Fibroblast of peridontal ligament (primary cell): ENCODE measurements at regions not wholly inside any gene's neighbourhood (a gene's known extent, or its start where the extent isn't known, plus 50 kb on each side); places are given as distances from the start of the nearest gene placed in this dataset.

Experiments
- DNase-seq: peaks from one replicate; pipeline ENCODE4 v3.0.0-alpha.2; 2010; ENCODE audit errors: extremely low read depth

DNA sequence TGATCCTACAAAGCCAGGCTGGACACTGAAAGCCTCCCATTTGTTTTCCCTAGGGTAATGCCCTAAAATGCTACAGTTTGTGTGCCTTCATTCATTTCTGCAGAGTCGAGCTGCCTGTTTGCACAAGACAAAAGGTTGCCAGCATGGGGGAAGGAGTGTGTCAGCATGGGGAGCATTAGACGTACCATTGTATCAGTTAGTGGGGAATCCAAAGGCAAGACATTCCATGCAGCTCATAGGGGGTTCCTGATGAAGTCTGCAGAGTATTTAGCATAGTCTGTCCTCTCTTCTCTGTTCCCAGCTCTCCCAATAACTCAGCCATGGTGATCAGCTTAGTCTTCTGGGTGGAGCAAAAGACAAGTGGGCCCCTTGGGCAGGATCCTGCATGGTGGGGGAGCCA lies 276.9 kb upstream of the PCDH7 start:
- DNase-seq = no peak

DNA sequence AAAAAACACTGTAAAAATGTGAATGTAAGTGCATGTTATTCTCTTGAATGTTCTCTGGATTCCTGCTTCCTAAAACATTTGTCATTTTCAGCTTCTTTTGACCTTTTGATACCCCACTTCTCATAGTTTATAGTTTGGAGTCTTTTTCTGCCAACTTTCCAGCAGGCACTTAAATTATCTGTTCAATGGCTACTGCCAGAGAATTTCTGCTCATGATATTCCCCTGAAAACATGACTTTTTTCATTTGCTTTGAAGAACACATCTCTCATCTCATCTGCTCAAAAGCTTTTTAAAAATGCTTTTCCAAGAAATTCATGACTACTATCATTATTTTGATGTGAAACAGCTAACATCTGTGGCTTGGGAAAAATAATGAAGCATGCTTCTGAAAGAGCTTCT lies 269.7 kb upstream of the PCDH7 start:
- no peak for DNase-seq

DNA sequence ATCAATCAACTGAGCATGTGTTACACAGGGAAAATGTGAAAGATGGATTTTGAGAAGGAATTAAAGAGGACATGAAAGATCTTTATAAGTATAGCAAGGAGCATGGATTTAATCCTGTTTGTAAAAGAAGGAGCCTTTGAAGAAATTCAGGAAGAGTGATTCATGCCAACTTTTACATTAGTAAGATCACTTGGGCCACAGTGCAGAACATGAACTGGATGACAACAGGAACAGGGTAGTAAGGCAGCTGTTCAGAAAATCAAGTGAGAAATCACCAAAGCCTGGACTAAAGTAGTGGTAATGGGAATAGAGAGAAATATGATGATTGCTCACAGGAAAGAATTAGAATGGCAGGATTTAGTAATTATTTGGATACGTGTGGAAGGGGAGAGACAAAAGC lies 265.7 kb upstream of the PCDH7 start:
- no peak for DNase-seq

DNA sequence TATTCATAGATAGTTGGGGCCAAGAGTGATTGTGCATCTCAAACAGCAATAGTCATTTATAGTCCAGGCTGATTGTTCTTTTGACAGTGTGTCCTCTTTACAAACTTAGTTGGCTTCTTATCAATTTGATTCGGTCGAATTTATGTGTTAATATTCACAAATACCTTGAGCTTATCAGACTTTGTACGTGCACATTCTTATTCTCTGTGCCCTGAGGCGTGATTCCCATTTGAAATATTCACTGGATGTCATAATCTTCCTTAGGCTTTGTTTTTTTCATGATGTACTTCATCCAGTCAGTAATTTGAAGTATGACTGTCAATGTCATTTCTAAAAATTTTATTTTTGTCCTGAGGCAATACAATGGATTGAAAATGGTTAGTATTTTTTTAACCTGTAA lies 263.5 kb upstream of the PCDH7 start:
- DNase-seq = no peak

DNA sequence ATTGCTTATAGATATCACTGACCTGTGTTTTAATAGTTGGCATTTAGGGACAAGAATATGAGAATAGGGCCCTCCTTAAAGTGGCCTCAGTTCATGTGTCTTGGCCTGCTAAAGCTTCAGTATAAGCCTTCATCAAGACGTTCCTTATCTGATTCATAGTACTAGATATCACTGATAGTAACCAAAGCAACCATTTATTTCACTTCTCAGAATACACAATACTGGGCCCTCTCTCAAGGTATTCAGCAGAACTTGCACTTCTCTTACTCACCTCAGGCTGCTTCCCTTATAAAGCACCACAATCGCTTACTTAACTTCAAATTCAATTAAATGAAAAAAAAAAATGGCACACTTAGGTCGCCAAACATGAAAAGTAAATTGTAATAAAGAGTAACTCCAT lies 259.4 kb upstream of the PCDH7 start:
- no peak for DNase-seq

DNA sequence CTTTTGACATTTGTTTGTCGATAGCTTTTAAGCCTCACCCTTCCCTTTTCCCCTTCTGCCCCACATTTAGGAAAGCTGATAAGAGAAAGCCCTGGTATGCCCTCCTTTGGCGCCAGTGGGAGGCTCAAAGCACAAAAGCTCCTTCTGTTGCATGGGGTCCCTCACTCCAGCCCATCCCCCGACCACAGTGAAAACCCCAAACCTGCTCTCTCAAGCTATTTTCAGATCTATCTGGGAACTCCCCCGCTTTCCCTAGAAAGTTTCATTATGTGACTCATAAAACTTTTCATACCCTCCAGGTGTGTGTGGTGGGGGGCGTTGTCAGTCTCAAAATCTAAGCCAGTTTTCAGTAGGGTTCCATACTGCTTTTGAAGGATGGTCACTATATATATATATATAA lies 259.0 kb upstream of the PCDH7 start:
- no peak for DNase-seq

DNA sequence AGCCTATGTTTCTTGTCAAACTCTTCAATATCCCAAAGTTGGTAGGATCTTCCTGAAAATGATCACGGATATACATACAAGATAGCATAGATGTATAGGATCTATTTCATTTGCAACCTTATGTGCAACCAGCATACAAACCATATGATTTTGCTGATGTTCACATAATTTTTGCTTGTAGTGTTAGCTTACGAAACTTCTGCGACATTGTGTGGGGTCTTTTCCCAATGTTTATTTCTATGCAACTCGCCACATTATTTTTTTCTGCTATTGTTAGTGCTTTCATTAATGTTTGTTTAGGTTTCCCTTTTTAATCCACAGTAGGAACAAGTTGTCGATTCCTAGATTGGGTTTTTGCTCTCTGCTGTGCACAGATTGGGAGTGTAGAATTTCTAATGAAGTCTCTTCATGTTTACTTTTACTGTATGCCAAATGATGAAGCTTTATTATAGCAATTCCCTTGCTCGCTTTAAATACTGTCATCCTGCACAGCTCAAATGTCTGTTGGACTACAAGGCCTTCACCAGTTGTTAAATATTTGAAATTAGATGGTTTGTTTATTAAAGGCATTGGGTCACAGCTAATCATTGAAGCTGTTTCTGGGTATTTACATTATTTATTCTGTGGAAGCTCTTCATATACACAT lies 257.6 kb upstream of the PCDH7 start:
- DNase-seq = no peak

DNA sequence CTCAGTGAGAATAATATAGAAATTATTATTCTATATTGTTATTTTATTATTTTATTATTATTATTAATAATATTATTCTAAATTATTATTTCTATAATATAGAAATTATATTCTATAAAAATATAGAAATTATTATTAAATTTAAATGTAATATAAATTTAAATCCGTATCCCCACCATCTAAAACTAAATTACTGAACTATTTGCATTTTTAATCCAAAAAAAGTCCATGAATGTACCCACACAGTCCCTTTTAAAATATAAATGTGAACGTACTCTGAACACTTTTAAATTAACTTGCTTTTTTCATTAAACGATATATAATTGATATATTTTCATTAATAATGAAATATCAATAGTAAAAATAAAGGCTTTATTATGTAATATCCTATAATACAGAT lies 248.3 kb upstream of the PCDH7 start:
- no peak for DNase-seq

DNA sequence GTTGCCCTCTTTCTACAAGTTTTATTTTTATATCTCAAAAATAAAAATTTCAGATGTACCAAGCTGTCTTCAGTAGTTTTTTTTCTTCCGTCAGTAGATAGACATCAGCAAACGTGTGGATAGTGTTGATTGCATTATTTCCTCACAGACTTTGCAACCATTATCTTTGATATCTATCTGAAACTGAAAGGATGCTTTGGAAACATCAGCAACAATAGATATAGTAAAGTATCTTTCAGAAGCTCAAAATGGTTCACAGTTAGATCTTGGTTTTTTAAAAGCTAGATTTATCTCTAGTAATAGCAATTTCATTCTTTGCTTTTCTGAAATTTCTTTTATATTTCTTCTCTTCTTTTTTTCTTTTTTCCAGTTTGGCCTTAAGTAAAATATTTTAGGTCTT lies 246.9 kb upstream of the PCDH7 start:
- DNase-seq = no peak

DNA sequence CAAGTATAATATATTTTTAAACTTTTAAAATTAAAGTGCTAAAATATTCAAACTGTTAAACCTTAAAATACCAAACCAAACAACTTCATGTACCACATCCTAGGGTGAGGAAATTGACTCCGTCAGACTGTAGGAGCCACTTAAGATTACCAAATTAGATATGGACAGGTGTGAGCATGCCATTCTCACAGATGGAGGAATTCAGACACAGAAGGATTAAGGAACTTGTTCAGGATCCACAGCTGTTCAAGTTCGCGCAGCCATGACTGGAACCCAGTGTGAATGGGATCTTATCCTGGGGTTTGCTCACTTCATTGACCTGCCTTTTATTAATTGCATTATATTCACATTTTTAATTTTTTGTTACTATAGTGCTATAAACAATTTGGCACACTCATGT lies 224.9 kb upstream of the PCDH7 start:
- no peak for DNase-seq

DNA sequence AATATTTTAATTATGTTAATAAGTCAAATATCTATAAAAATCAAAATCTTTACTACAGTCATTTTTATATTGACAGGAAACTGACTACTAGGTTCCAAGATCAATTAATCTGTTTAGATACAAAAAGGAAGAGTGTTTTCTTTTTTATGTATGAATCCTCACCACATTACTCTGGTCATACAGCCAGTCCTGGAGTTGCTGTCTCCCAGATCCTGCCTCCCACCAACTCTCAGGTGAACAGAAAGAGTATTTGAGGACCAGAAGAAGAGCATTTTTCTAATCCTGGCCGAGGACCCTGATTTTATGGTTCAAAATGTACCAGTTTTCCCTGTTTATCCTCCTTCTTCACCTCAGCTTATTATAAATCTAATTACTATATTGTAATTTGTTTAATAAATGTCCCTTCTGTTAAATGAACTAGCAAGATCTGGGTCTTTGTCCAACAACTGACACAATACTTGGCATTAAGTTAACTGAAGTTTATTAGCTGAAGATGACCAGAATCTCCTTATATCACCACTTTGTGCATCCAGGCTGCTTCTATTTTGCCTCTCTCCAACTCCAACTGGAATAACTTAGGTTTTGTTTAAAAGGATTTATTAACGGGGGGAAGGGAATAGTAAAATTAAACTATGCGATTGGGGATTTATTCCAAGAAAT lies 224.4 kb upstream of the PCDH7 start:
- DNase-seq = no peak

DNA sequence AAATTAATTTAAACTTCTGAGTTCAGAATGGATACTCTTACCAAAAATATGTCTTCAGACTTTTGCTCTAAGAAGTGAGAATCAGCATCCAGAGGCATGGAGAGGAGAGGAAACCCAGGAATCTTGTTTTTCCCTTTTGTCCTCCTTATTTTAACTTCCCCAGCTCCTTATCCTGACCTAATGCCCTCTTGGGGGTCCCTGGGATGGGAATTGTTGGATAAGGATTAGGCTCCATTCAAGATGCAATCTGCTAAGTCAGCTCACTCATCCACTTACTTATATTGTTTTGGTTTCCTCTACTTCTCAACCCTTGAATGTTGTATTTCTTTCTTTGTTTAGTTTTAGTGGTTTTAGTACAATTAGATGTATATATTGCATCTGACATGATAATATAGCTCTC lies 208.4 kb upstream of the PCDH7 start:
- no peak for DNase-seq

DNA sequence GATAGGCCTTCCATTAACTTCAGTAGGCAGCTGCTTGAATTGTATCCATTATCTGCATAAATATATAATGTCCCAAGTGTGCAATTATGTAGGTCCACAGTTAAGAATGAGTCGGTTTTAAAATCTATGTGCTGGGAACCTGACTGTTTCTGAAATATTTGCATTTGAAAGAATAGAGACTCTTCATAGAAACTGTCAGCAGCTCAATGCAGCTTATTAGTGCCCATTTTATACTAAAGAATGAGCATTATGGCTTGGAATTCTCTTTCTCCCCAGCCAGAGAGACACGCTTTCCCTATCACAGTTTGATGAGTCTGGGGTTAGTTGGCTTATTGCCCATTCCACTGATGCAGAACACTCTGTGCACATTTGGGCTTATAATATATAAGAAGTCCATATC lies 202.0 kb upstream of the PCDH7 start:
- no peak for DNase-seq

DNA sequence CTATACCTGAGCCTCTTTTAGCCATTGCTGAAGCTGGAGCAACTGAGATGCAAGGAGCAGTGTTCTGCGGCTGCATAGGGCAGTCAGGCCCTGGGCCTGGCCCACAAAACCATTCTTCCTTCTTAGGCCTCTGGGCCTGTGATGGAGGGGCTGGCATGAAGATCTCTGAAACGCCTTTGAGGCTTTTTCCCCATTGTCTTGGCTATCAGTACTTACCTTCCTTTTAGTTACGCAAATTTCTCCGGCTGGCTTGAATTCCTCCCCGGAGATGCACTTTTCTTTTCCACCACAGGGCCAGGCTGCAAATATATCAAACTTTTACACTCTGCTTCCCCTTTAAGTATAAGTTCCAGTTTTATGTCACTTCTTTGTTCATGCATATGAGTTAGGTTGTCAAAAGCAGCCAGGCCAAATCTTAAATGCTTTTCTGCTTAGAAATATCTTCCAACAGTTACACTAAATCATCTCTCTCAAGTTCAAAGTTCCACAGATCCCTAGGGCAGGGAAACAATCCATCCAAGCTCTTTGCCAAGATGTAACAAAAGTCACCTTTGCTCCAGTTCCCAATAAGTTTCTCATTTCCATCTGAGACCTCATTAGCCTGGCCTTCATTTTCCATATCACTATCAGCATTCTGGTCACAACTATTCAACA lies 194.4 kb upstream of the PCDH7 start:
- no peak for DNase-seq

DNA sequence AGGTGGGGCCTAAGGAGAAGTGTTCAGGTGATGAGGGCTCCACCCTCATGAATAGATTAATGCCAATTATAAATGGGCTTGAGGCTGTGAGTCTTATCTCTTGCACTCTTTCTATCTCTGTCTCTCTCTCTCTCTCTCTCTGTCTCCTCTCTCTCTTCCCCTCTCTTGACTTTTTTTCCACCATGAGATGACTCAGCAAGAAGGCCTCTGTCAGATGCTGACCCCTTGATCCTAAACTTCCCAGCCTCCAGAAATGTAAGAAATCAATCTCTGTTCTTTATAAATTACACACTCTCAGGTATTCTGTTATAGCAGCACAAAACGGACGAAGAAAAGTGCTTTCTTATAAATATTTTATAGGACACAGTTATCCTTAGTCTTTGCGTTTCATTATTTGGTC lies 184.9 kb upstream of the PCDH7 start:
- no peak for DNase-seq

DNA sequence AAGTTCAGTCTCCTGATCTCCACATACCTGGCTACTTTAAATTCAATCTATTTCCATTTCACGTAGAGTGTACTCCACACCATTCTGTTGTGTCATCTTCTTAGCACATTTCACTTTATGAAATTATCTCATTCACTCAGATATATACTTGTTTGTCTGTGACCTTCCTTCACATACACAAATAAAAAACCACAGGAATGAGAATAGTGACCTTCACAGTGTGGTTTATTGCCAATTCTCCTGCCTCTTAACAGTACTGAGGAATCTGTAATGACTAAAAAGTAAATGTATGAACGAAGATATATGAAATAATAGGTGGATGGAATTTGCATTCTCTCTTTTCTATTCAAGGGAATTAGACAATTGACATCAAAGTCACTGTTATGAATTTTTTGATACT lies 183.9 kb upstream of the PCDH7 start:
- DNase-seq = no peak

DNA sequence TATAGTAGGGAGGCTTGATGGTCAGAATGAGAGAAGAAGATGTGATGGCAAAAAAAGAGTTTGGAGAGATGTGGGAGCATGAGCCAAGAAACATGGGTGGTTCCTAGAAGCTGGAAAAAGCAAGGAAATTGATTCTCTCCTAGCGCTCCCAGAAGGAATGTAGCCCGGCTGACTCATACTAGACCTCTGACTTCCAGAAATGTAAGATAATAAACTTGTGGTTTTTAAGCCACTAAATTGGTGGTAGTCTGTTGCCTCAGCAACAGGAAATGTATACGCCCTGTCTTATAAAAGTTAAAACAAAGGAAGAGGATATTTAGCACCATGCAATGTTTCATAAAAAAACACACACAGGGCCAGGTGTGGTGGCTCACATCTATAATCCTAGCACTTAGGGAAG lies 182.7 kb upstream of the PCDH7 start:
- peak; percentile 0 for DNase-seq

DNA sequence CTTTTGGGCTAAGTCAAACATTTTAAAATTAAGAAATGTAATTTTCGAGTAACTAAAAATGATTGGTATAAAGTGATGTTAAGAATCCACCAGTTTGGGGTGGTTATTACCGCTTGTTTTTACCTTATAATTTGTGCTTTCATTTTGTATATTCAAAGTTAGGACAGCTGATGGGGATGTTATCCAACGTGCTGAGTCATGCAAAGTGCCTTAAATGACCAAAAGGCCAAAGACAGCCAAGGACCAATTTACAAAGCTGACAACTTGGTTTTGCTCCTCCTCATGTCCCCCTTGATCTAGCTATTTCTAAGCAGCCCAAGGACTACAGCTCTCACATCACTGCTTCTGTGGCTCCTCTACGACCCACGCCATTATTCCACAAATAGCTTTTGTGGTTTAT lies 181.4 kb upstream of the PCDH7 start:
- no peak for DNase-seq

DNA sequence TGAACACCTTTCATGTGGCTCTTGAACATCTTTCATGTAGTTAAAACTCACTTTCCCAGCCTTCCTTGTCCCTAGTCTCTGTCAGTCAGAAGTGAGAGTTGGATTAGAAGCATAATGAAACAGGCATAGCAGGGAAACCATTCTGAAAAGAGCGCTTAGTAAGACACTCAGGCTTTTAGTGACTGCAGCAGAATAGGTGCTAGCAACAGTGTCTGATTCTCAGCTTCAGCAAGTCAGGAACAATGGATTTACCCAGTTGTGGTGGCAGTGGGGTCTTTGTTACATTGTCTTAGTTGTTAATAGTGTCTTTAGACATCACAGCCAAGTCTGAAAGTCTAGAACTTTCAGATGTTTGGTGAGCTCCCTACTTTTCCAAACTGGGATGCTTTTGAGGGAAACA lies 177.1 kb upstream of the PCDH7 start:
- no peak for DNase-seq

DNA sequence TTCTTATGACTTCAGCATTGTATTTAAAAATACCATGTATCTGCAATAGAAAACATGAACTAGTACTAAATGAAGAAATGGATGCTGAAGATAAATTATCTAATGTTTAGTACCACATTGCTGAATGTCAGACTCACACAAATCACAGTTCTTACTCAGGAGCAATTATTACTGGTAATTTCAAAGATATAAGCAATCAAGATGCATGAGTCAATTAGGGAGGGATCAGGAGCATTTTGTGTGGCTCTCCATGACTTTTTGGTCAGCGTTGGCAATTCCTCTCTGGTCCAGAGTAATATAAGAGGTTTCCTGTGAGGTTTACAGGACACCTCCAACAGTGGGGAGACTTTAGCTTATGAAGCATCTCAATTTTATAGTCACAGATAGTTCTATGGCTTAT lies 167.0 kb upstream of the PCDH7 start:
- DNase-seq = no peak

DNA sequence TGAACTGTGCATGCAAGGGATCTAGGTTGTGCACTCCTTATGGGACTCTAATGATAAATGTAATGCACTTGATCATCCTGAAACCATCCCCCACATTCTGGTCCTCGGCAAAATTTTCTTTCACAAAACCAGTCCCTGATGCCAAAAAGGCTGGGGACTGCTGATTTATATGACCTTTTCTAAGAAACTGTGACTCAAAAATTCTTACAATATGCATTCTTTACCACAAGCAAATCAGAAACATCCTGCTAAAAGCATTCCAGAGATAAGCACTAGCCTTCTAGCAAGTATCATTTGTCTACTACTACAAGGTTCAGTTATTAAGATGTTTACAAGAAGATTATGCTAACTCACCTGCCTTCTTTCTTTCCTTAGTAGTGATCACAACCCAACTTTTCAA lies 166.5 kb upstream of the PCDH7 start:
- no peak for DNase-seq

DNA sequence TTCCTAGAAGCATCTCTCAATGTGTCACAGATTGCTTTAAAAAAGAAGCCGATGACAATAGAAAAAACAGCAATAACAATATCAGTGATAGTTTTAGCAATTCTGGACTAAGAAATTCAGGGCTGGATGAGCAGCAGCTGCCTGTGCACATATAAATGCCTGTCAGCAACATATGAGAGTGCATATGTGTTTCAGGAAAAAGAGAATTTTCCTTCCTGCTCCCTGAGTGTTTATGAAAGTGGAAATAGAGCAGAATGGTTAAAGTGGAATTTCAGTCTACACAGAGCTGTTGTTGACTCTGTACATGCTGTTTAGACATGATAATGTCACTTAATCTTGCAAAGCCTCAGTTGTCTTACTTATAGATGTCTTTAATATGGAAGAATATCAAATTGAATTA lies 164.4 kb upstream of the PCDH7 start:
- DNase-seq = no peak

DNA sequence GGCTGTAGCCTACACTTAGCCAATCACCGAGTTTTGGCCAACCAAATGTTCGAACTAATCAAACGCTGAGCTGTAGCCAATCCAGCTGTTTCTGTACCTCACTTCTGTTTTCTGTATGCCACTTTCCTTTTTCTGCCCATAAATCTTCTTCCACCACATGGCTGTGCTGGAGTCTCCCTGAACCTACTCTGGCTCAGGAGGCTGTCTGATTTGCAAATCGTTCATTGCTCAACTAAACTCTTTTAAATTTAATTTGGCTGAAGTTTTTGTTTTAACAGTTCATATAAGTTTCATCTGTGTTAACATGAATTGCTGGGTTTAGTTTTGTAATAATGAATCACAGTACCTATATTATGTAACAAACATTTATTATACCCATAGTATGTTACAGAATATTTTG lies 160.7 kb upstream of the PCDH7 start:
- no peak for DNase-seq

DNA sequence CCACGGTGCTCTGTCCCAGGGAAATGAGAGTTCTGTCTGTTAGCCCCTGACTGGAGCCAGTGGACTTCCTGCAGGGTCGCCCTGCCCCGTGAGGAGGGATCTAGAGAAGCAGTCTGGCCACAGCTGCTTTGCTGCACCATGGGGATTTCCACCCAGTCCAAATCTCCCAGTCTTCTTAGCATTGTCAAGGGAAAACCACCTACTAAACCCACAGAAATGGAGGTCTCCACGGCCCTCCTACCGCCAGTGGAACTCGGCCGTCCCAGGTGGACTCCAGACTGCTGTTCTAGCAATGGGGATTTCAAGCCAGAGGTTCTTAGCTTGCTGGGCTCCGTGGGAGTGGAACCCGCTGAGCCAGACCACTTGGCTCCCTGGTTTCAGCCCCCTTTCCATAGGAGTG lies 133.3 kb upstream of the PCDH7 start:
- DNase-seq = no peak
